ENCODE measurements at regions not wholly inside any gene's neighbourhood (a gene's known extent, or its start where the extent isn't known, plus 50 kb on each side); places are given as distances from the start of the nearest gene placed in this dataset.

GRCh38 chr9:19615036-19615624 is 173.7 kb downstream of the SLC24A2 start:
- no peak for TF ChIP-seq POLR2AphosphoS5 (IDR thresholded peaks at IDR 0.05; ENCODE audit: low read depth, low read length)
- no peak for TF ChIP-seq POLR2A (IDR thresholded peaks at IDR 0.05; ENCODE audit: low read depth, low read length)
- TF ChIP-seq TAF1 (IDR thresholded peaks at IDR 0.05; ENCODE audit: borderline replicate concordance, low read depth, low read length): no peak
